ENCODE measurements at regions not wholly inside any gene's neighbourhood (a gene's known extent, or its start where the extent isn't known, plus 50 kb on each side); places are given as distances from the start of the nearest gene placed in this dataset.

GRCh38 chr11:15801126-15801525, 555.2 kb downstream of the SOX6 start:
- no peak overlapping the region for H3K27ac Mint-ChIP-seq
- no peak for DNase-seq (ENCODE audit: extremely low spot score, unreplicated experiment)
- H3K27me3 Mint-ChIP-seq: no peaks in the 10 kb centered on the region
- peaks cover 3% of the 10 kb centered on the region for H3K4me1 Mint-ChIP-seq (ENCODE audit: unreplicated experiment)
- no peak overlapping the region for H3K4me3 Mint-ChIP-seq
- no peak for TF ChIP-seq CTCF (conservative IDR thresholded peaks at IDR 0.05)
- H3K9me3 Mint-ChIP-seq: no peaks in the 10 kb centered on the region
- H3K36me3 Mint-ChIP-seq: no peaks in the 10 kb centered on the region

GRCh38 chr11:15801616-15802015, 554.7 kb downstream of the SOX6 start:
- no peak overlapping the region for H3K27ac Mint-ChIP-seq
- no peaks in the 10 kb centered on the region for H3K27me3 Mint-ChIP-seq
- peaks cover 3% of the 10 kb centered on the region for H3K4me1 Mint-ChIP-seq (ENCODE audit: unreplicated experiment)
- H3K9me3 Mint-ChIP-seq: no peaks in the 10 kb centered on the region
- no peaks in the 10 kb centered on the region for H3K36me3 Mint-ChIP-seq
- no peak for TF ChIP-seq CTCF (conservative IDR thresholded peaks at IDR 0.05)
- no peak overlapping the region for H3K4me3 Mint-ChIP-seq
- no peak for DNase-seq (ENCODE audit: extremely low spot score, unreplicated experiment)

- H3K9me3 Mint-ChIP-seq: no peaks in the 10 kb centered on the region
- DNase-seq (ENCODE audit: extremely low spot score, unreplicated experiment): no peak
- no peaks in the 10 kb centered on the region for H3K36me3 Mint-ChIP-seq
- H3K27ac Mint-ChIP-seq: no peak overlapping the region
- TF ChIP-seq CTCF (conservative IDR thresholded peaks at IDR 0.05): no peak
- peaks cover 8% of the 10 kb centered on the region for H3K4me1 Mint-ChIP-seq (ENCODE audit: unreplicated experiment)
- no peaks in the 10 kb centered on the region for H3K27me3 Mint-ChIP-seq
- no peak overlapping the region for H3K4me3 Mint-ChIP-seq
Observed at GRCh38 chr11:15805726-15806125, 550.6 kb downstream of the SOX6 start.

- DNase-seq (ENCODE audit: extremely low spot score, unreplicated experiment): no peak
- H3K27ac Mint-ChIP-seq: no peak overlapping the region
- no peaks in the 10 kb centered on the region for H3K27me3 Mint-ChIP-seq
- no peaks in the 10 kb centered on the region for H3K9me3 Mint-ChIP-seq
- no peak for TF ChIP-seq CTCF (conservative IDR thresholded peaks at IDR 0.05)
- no peaks in the 10 kb centered on the region for H3K36me3 Mint-ChIP-seq
- H3K4me3 Mint-ChIP-seq: no peak overlapping the region
- H3K4me1 Mint-ChIP-seq (ENCODE audit: unreplicated experiment): peaks cover 8% of the 10 kb centered on the region
Observed at GRCh38 chr11:15806217-15806616, 550.1 kb downstream of the SOX6 start.

- no peak for DNase-seq (ENCODE audit: extremely low spot score, unreplicated experiment)
- no peak overlapping the region for H3K4me3 Mint-ChIP-seq
- TF ChIP-seq CTCF (conservative IDR thresholded peaks at IDR 0.05): no peak
- no peaks in the 10 kb centered on the region for H3K27me3 Mint-ChIP-seq
- no peak overlapping the region for H3K27ac Mint-ChIP-seq
- no peaks in the 10 kb centered on the region for H3K36me3 Mint-ChIP-seq
- H3K4me1 Mint-ChIP-seq (ENCODE audit: unreplicated experiment): peaks cover 8% of the 10 kb centered on the region
- H3K9me3 Mint-ChIP-seq: no peaks in the 10 kb centered on the region
Observed at GRCh38 chr11:15807827-15808226, 548.5 kb downstream of the SOX6 start.

GRCh38 chr11:15810082-15810481, 546.3 kb downstream of the SOX6 start:
- Mint-ChIP-seq H3K27me3 (no peaks in the 10 kb centered on the region), H3K4me1 (ENCODE audit: unreplicated experiment) (peaks cover 8% of the 10 kb centered on the region), H3K4me3 (no peak overlapping the region), H3K27ac (no peak overlapping the region), H3K9me3 (no peaks in the 10 kb centered on the region), H3K36me3 (no peaks in the 10 kb centered on the region)
- DNase-seq (ENCODE audit: extremely low spot score, unreplicated experiment): no peak
- TF ChIP-seq CTCF (conservative IDR thresholded peaks at IDR 0.05): no peak

Measured in type B pancreatic cell (in vitro differentiated cells).